PC-3 (cell line): ENCODE measurements at regions not wholly inside any gene's neighbourhood (a gene's known extent, or its start where the extent isn't known, plus 50 kb on each side); places are given as distances from the start of the nearest gene placed in this dataset.

Source experiments
- EZH2 ChIP-seq: fragments of 300-600 bp; sonication (generic); IDR thresholded peaks from one replicate; pipeline ENCODE4 v1.6.1; 2017; ENCODE audit warnings: antibody characterized with exemption, mild to moderate bottlenecking, low read length; ENCODE audit not compliant: unreplicated experiment
- EZH2phosphoT487 ChIP-seq: fragments of 300-600 bp; sonication (generic); IDR thresholded peaks from 2 replicates; pipeline ENCODE4 v1.6.1; 2018; ENCODE audit warnings: mild to moderate bottlenecking, antibody characterized with exemption, low read length, borderline replicate concordance
- TF ChIP-seq, protein P1 (sequence below): fragments of 300-600 bp; sonication (generic); conservative IDR thresholded peaks from 2 replicates; pipeline ENCODE4 v1.5.1; 2017; ENCODE audit warnings: antibody characterized with exemption, low read depth, mild to moderate bottlenecking, low read length

DNA sequence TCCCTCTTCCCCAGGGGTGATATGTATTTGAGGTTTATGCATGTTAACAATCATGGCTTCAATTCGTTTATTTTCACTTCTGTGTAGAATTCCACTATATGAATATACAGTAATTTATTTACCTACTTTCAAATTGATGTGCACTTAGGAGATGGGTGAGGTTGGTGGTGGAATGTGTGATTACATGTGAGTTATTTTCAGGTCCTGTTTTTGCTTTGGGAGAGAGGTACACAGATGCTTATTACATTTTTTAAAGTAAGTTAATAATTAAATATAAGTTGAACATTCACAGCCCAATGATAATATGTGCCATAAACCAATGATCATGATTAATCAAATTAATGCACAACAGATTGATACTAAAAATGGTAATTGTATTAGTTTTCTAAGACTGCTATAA is 79.5 kb downstream of the SPRY1 start:
- TF ChIP-seq, protein P1, sequence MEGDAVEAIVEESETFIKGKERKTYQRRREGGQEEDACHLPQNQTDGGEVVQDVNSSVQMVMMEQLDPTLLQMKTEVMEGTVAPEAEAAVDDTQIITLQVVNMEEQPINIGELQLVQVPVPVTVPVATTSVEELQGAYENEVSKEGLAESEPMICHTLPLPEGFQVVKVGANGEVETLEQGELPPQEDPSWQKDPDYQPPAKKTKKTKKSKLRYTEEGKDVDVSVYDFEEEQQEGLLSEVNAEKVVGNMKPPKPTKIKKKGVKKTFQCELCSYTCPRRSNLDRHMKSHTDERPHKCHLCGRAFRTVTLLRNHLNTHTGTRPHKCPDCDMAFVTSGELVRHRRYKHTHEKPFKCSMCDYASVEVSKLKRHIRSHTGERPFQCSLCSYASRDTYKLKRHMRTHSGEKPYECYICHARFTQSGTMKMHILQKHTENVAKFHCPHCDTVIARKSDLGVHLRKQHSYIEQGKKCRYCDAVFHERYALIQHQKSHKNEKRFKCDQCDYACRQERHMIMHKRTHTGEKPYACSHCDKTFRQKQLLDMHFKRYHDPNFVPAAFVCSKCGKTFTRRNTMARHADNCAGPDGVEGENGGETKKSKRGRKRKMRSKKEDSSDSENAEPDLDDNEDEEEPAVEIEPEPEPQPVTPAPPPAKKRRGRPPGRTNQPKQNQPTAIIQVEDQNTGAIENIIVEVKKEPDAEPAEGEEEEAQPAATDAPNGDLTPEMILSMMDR, result no peak
- TF ChIP-seq EZH2phosphoT487 (no peak), EZH2 (no peak)
